ENCODE measurements at regions not wholly inside any gene's neighbourhood (a gene's known extent, or its start where the extent isn't known, plus 50 kb on each side); places are given as distances from the start of the nearest gene placed in this dataset.
A peak's percentile ranks its signal among the peaks of the same experiment; 100 is the strongest.
"Not testable (repeated sequence)": the region's sequence is repeated elsewhere in the genome, so short reads cannot be mapped to it uniquely, and the experiment has no call there.

GRCh38 chr18:38786906-38787305 lies 1221.3 kb upstream of the CELF4 start:
- no peak for DNase-seq

- DNase-seq: not testable (repeated sequence)
Measured at GRCh38 chr18:38771620-38772019, 1206.0 kb upstream of the CELF4 start.

GRCh38 chr18:38768504-38768903 lies 1202.9 kb upstream of the CELF4 start:
- DNase-seq: no peak

GRCh38 chr18:38759457-38759856 lies 1193.9 kb upstream of the CELF4 start:
- DNase-seq: no peak

- DNase-seq: no peak
Measured at GRCh38 chr18:38756436-38756835, 1190.8 kb upstream of the CELF4 start.

GRCh38 chr18:38752430-38752829 lies 1186.8 kb upstream of the CELF4 start:
- no peak for DNase-seq

- DNase-seq: no peak
Measured at GRCh38 chr18:38751898-38752297, 1186.3 kb upstream of the CELF4 start.

GRCh38 chr18:38751211-38751610 lies 1185.6 kb upstream of the CELF4 start:
- no peak for DNase-seq

- no peak for DNase-seq
Measured at GRCh38 chr18:38750751-38751150, 1185.2 kb upstream of the CELF4 start.

- DNase-seq: peak in 1 of 2 donors; percentile 16
Measured at GRCh38 chr18:38747153-38747552, 1181.6 kb upstream of the CELF4 start.

GRCh38 chr18:38720181-38720580 lies 1154.6 kb upstream of the CELF4 start:
- not testable (repeated sequence) for DNase-seq

- no peak for DNase-seq
Measured at GRCh38 chr18:38718365-38718901, 1152.8 kb upstream of the CELF4 start.

- DNase-seq: no peak
Measured at GRCh38 chr18:38709122-38709521, 1143.5 kb upstream of the CELF4 start.

- DNase-seq: no peak
Measured at GRCh38 chr18:38706373-38706772, 1140.8 kb upstream of the CELF4 start.

GRCh38 chr18:38698088-38698487 lies 1132.5 kb upstream of the CELF4 start:
- no peak for DNase-seq

- no peak for DNase-seq
Measured at GRCh38 chr18:38695559-38696280, 1130.1 kb upstream of the CELF4 start.

GRCh38 chr18:38693104-38693503 lies 1127.5 kb upstream of the CELF4 start:
- DNase-seq: no peak

- no peak for DNase-seq
Measured at GRCh38 chr18:38690626-38691025, 1125.0 kb upstream of the CELF4 start.

- DNase-seq: no peak
Measured at GRCh38 chr18:38688416-38688815, 1122.8 kb upstream of the CELF4 start.

- DNase-seq: no peak
Measured at GRCh38 chr18:38670486-38670885, 1104.9 kb upstream of the CELF4 start.

- no peak for DNase-seq
Measured at GRCh38 chr18:38664929-38665328, 1099.3 kb upstream of the CELF4 start.

GRCh38 chr18:38663682-38664081 lies 1098.1 kb upstream of the CELF4 start:
- DNase-seq: no peak

- DNase-seq: no peak
Measured at GRCh38 chr18:38663270-38663669, 1097.7 kb upstream of the CELF4 start.

- DNase-seq: no peak
Measured at GRCh38 chr18:38654946-38655345, 1089.3 kb upstream of the CELF4 start.

- DNase-seq: no peak
Measured at GRCh38 chr18:38651736-38652135, 1086.1 kb upstream of the CELF4 start.

All from inflammatory macrophage treated with lipopolysaccharide for 1 hour (primary cell).